RWPE1 (cell line): ENCODE measurements at regions not wholly inside any gene's neighbourhood (a gene's known extent, or its start where the extent isn't known, plus 50 kb on each side); places are given as distances from the start of the nearest gene placed in this dataset.
"Not testable (repeated sequence)": the region's sequence is repeated elsewhere in the genome, so short reads cannot be mapped to it uniquely, and the experiment has no call there.

Experiments
- CTCF ChIA-PET: fragments of 350-600 bp; sonication (Branson Sonifier 250); formaldehyde crosslinking; extraction: SDS; loops from one replicate; lab custom pipeline; 2021; lab: Yijun Ruan, JAX
- POLR2A ChIA-PET: fragments of 400-600 bp; formaldehyde crosslinking; extraction: SDS; loops from one replicate; lab custom pipeline; 2020; ENCODE audit warnings: antibody characterized with exemption; ENCODE audit not compliant: low non-redundant PET; lab: Yijun Ruan, JAX
- DNase-seq: peaks from one replicate; pipeline ENCODE4 v3.0.0; 2012; ENCODE audit warnings: low spot score
- H3K27ac ChIP-seq: fragments of 450-650 bp; 2 replicates; pipeline ENCODE4 v1.5.1; 2017
- CTCF ChIP-seq: fragments of 450-650 bp; conservative IDR thresholded peaks from 2 replicates; pipeline ENCODE4 v1.5.1; 2017; ENCODE audit warnings: low read depth, mild to moderate bottlenecking

- H3K27ac ChIP-seq, DNase-seq, CTCF ChIA-PET, POLR2A ChIA-PET: not testable (repeated sequence)
Observed at GRCh38 chr10:15921423-15921945, 61.2 kb upstream of the MINDY3 start.

DNA sequence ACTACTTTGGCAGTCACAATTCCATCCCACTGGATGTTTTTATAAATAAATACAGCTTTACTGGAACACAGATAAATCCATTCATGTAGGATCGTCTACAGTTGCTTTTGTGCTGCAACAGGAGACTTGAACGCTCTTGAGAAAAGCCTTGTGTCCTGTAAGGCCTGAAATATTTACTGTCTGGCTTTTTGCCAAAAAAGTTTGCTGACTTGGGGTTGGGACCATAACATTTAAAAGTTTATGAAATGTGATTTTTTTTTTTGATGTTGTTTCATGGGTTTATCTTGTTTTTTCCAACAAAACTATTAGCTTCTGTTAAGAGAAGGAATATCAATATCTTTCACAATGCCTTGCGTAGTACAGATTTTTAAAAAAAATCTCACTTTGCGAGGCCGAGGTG, 71.1 kb upstream of the MINDY3 start:
- DNase-seq, result no peak
- POLR2A ChIA-PET, result no interaction called here
- CTCF ChIA-PET, result no interaction called here
- no peak overlapping the region for H3K27ac ChIP-seq
- TF ChIP-seq CTCF, result no peak

DNA sequence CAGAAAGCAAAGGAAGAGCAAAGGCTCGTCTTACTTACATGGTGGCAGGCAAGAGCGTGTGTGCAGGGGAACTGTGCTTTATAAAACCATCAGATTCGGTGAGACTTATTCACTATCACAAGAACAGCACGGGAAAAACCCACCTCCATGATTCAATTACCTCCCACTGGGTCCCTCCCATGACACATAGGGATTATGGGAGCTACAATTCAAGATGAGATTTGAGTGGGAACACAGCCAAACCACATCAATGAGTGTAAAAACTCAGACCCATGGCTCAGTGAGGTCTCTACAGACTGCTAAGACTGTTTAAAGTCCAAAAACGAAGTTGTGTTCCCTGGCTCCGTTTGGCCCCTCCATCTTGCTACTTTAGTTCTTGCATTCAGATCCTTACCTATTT, 79.2 kb upstream of the MINDY3 start:
- CTCF ChIA-PET, POLR2A ChIA-PET: not testable (repeated sequence)

GRCh38 chr10:15943426-15943825, 83.1 kb upstream of the MINDY3 start:
- ChIA-PET POLR2A (no interaction called here), CTCF (no interaction called here)
- no peak overlapping the region for H3K27ac ChIP-seq
- no peak for TF ChIP-seq CTCF
- DNase-seq, result no peak

More for the DNA sequence above, 79.2 kb upstream of the MINDY3 start:
- not testable (repeated sequence) for H3K27ac ChIP-seq, DNase-seq

GRCh38 chr10:15954188-15954587, 93.9 kb upstream of the MINDY3 start:
- ChIA-PET POLR2A (no interaction called here), CTCF (no interaction called here)
- H3K27ac ChIP-seq, result no peak overlapping the region
- DNase-seq, result no peak
- no peak for TF ChIP-seq CTCF

DNA sequence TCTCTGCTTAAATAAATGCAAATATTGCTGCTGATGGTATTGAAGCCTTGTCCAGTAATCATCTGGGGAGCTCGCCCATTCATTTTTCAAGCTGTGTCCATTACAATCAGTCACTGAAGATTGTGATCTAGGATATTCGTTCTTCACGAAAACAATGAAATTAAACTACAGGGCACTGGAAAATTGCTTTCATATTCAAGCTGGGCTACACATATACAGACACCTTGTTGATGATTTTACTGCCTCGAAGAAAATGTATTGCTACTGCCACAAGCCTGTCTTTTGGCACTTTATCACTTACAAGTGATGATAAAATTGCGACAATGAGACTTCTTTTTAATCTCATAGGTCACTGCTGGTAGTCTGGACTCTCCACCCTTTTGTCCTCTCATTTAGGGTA, 100.0 kb upstream of the MINDY3 start:
- ChIA-PET POLR2A (no interaction called here), CTCF (no interaction called here)
- H3K27ac ChIP-seq, result no peak overlapping the region
- DNase-seq, result no peak
- TF ChIP-seq CTCF, result no peak

DNA sequence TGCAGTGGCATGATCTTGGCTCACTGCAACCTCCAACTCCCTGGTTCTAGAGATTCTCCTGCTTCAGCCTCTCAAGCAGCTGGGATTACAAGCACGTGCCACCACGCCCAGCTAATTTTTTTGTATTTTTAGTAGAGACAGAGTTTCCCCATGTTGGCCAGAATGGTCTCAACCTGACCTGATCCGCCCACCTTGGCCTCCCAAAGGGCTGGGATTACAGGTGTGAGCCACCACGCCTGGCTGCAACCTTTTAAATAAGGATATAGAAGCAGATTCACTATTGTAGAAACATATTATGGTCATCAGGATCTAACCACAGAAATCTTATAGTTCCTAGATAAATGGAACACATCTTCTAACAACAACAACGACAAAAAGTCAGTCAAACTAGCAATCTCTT, 112.4 kb upstream of the MINDY3 start:
- DNase-seq, POLR2A ChIA-PET, H3K27ac ChIP-seq: not testable (repeated sequence)
- CTCF ChIA-PET, result interaction anchor here (0.6 kb wide), 1 partner anchor 715 kb away, joined by 6 read pairs; no protein-coding TSS in a partner anchor

GRCh38 chr10:15985690-15986089, 125.4 kb upstream of the MINDY3 start:
- H3K27ac ChIP-seq, result no peak overlapping the region
- ChIA-PET CTCF (no interaction called here), POLR2A (no interaction called here)
- TF ChIP-seq CTCF, result no peak
- no peak for DNase-seq
